Transverse colon (tissue), 3 donors: ENCODE measurements at regions not wholly inside any gene's neighbourhood (a gene's known extent, or its start where the extent isn't known, plus 50 kb on each side); places are given as distances from the start of the nearest gene placed in this dataset.

Source experiments
- EP300 ChIP-seq: sonication (generic); formaldehyde crosslinking; IDR thresholded peaks from one replicate; pipeline ENCODE4 v1.6.1; 2017; ENCODE audit warnings: antibody characterized with exemption, low read depth
- POLR2A ChIP-seq: fragments of 450-650 bp; IDR thresholded peaks from one replicate; pipeline ENCODE4 v1.6.1; 2016; ENCODE audit warnings: antibody characterized with exemption, mild to moderate bottlenecking, moderate library complexity
- TF ChIP-seq, protein P1 (sequence below), 5 experiments: fragments of 200-600 bp in 3 of 5; fragments of 450-650 bp in 2 of 5; sonication (generic) in 3 of 5; IDR thresholded peaks; 1 replicate in 2 of 5; 2 replicates in 3 of 5; pipeline ENCODE4 v1.5.1; 2016 to 2017; ENCODE audit warnings: antibody characterized with exemption in 5 of 5, inconsistent platforms in 3 of 5, mild to moderate bottlenecking in 2 of 5, moderate library complexity in 1 of 5

DNA sequence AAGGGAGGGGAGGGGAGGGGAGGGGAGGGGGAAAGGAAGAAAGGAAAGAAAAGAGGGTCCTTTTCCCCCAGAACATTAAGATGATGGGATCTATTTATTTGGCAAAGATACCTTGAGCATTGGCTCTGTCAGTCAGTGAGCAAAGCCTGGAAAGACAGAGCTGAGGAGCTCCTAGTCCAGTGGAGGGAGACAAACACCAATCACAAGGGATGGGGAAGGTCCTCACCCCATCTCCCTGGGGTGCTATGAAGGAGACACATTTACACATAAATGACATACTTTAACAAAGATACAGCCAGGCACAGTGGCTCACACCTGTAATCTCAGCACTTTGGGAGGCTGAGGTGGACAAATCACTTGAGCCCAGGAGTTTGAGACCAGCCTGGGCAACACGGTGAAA lies 154.9 kb upstream of the TIAM1 start:
- no peak for TF ChIP-seq EP300
- TF ChIP-seq, protein P1, sequence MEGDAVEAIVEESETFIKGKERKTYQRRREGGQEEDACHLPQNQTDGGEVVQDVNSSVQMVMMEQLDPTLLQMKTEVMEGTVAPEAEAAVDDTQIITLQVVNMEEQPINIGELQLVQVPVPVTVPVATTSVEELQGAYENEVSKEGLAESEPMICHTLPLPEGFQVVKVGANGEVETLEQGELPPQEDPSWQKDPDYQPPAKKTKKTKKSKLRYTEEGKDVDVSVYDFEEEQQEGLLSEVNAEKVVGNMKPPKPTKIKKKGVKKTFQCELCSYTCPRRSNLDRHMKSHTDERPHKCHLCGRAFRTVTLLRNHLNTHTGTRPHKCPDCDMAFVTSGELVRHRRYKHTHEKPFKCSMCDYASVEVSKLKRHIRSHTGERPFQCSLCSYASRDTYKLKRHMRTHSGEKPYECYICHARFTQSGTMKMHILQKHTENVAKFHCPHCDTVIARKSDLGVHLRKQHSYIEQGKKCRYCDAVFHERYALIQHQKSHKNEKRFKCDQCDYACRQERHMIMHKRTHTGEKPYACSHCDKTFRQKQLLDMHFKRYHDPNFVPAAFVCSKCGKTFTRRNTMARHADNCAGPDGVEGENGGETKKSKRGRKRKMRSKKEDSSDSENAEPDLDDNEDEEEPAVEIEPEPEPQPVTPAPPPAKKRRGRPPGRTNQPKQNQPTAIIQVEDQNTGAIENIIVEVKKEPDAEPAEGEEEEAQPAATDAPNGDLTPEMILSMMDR (IDR thresholded peaks at IDR 0.05) = no peak
- no peak for TF ChIP-seq POLR2A
